ENCODE measurements at regions not wholly inside any gene's neighbourhood (a gene's known extent, or its start where the extent isn't known, plus 50 kb on each side); places are given as distances from the start of the nearest gene placed in this dataset.

- Histone ChIP-seq H3K4me3 (replicated peaks; ENCODE audit: insufficient read depth, low read length) (no peak overlapping the region), H3K27ac (replicated peaks) (no peak overlapping the region), H3K27me3 (ENCODE audit: insufficient read depth, poor library complexity, severe bottlenecking) (no peaks in the 10 kb centered on the region)
- TF ChIP-seq SPI1 (IDR thresholded peaks at IDR 0.05; ENCODE audit: borderline replicate concordance, low read depth), result no peak
- no peak for TF ChIP-seq CTCF (IDR thresholded peaks at IDR 0.05; ENCODE audit: insufficient read depth, low read length)
- TF ChIP-seq, protein P1, sequence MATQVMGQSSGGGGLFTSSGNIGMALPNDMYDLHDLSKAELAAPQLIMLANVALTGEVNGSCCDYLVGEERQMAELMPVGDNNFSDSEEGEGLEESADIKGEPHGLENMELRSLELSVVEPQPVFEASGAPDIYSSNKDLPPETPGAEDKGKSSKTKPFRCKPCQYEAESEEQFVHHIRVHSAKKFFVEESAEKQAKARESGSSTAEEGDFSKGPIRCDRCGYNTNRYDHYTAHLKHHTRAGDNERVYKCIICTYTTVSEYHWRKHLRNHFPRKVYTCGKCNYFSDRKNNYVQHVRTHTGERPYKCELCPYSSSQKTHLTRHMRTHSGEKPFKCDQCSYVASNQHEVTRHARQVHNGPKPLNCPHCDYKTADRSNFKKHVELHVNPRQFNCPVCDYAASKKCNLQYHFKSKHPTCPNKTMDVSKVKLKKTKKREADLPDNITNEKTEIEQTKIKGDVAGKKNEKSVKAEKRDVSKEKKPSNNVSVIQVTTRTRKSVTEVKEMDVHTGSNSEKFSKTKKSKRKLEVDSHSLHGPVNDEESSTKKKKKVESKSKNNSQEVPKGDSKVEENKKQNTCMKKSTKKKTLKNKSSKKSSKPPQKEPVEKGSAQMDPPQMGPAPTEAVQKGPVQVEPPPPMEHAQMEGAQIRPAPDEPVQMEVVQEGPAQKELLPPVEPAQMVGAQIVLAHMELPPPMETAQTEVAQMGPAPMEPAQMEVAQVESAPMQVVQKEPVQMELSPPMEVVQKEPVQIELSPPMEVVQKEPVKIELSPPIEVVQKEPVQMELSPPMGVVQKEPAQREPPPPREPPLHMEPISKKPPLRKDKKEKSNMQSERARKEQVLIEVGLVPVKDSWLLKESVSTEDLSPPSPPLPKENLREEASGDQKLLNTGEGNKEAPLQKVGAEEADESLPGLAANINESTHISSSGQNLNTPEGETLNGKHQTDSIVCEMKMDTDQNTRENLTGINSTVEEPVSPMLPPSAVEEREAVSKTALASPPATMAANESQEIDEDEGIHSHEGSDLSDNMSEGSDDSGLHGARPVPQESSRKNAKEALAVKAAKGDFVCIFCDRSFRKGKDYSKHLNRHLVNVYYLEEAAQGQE (IDR thresholded peaks at IDR 0.05; ENCODE audit: insufficient replicate concordance, low read depth), result no peak
- no peak for TF ChIP-seq GABPA (IDR thresholded peaks at IDR 0.05; ENCODE audit: low read depth)
- TF ChIP-seq POLR2AphosphoS5 (IDR thresholded peaks at IDR 0.05; ENCODE audit: low read depth), result no peak
- no peak for DNase-seq (ENCODE audit: low read depth in 1 of 2, low spot score in 1 of 2)
Measured at GRCh38 chr11:38672445-38672844, 2074.4 kb upstream of the RAG2 start.

GRCh38 chr11:38667359-38667758, 2069.3 kb upstream of the RAG2 start:
- DNase-seq (ENCODE audit: low read depth in 1 of 2, low spot score in 1 of 2), result no peak
- TF ChIP-seq CTCF (IDR thresholded peaks at IDR 0.05; ENCODE audit: insufficient read depth, low read length), result no peak
- TF ChIP-seq GABPA (IDR thresholded peaks at IDR 0.05; ENCODE audit: low read depth), result no peak
- TF ChIP-seq, protein P1 (IDR thresholded peaks at IDR 0.05; ENCODE audit: insufficient replicate concordance, low read depth), result no peak
- TF ChIP-seq SPI1 (IDR thresholded peaks at IDR 0.05; ENCODE audit: borderline replicate concordance, low read depth), result no peak
- TF ChIP-seq POLR2AphosphoS5 (IDR thresholded peaks at IDR 0.05; ENCODE audit: low read depth), result no peak
- no peaks in the 10 kb centered on the region for H3K27me3 ChIP-seq (ENCODE audit: insufficient read depth, poor library complexity, severe bottlenecking)
- H3K27ac ChIP-seq (replicated peaks), result no peak overlapping the region
- H3K4me3 ChIP-seq (replicated peaks; ENCODE audit: insufficient read depth, low read length), result no peak overlapping the region

- Histone ChIP-seq H3K27ac (replicated peaks) (no peak overlapping the region), H3K27me3 (ENCODE audit: insufficient read depth, poor library complexity, severe bottlenecking) (no peaks in the 10 kb centered on the region), H3K4me3 (replicated peaks; ENCODE audit: insufficient read depth, low read length) (no peak overlapping the region)
- no peak for DNase-seq (ENCODE audit: low read depth in 1 of 2, low spot score in 1 of 2)
- TF ChIP-seq CTCF (IDR thresholded peaks at IDR 0.05; ENCODE audit: insufficient read depth, low read length) (no peak), GABPA (IDR thresholded peaks at IDR 0.05; ENCODE audit: low read depth) (no peak), SPI1 (IDR thresholded peaks at IDR 0.05; ENCODE audit: borderline replicate concordance, low read depth) (no peak), POLR2AphosphoS5 (IDR thresholded peaks at IDR 0.05; ENCODE audit: low read depth) (no peak)
- TF ChIP-seq, protein P1 (IDR thresholded peaks at IDR 0.05; ENCODE audit: insufficient replicate concordance, low read depth), result no peak
Measured at GRCh38 chr11:38648604-38649003, 2050.6 kb upstream of the RAG2 start.

Data from HL-60 (cell line).